Activated T-helper 2 cell treated with anti-CD3 and anti-CD28 coated beads, Interferon-gamma antibody, Interleukin-2, Interleukin-4, amounts not matched to agents 10 μg/mL and 5 μg/mL and 100 μg/mL, durations not matched to agents 14 hours and 24 hours and 36 hours (primary cell): ENCODE measurements at regions not wholly inside any gene's neighbourhood (a gene's known extent, or its start where the extent isn't known, plus 50 kb on each side); places are given as distances from the start of the nearest gene placed in this dataset.

Experiments used
- DNase-seq: peaks from one replicate; pipeline ENCODE4 v3.0.0; 2021; ENCODE audit warnings: low spot score
- H3K27ac Mint-ChIP-seq: one replicate; pipeline ENCODE4 v1.8.0; 2021; ENCODE audit warnings: mixed read lengths
- H3K27me3 Mint-ChIP-seq: one replicate; pipeline ENCODE4 v1.8.0; 2021; ENCODE audit warnings: low read depth, mixed read lengths
- H3K36me3 Mint-ChIP-seq: one replicate; pipeline ENCODE4 v1.8.0; 2021; ENCODE audit warnings: low read depth, mixed read lengths
- H3K4me1 Mint-ChIP-seq: one replicate; pipeline ENCODE4 v1.8.0; 2021; ENCODE audit warnings: low read depth, mixed read lengths
- H3K4me3 Mint-ChIP-seq: one replicate; pipeline ENCODE4 v1.8.0; 2021; ENCODE audit warnings: low read depth, mild to moderate bottlenecking, moderate library complexity, mixed read lengths
- H3K9me3 Mint-ChIP-seq: one replicate; pipeline ENCODE4 v1.8.0; 2021; ENCODE audit warnings: mixed read lengths
- intact Hi-C: fragments of 100-400 bp; cut with micrococcal nuclease; formaldehyde crosslinking; loops from one replicate; pipeline ENCODE4 v1.15.1; 2023

DNA sequence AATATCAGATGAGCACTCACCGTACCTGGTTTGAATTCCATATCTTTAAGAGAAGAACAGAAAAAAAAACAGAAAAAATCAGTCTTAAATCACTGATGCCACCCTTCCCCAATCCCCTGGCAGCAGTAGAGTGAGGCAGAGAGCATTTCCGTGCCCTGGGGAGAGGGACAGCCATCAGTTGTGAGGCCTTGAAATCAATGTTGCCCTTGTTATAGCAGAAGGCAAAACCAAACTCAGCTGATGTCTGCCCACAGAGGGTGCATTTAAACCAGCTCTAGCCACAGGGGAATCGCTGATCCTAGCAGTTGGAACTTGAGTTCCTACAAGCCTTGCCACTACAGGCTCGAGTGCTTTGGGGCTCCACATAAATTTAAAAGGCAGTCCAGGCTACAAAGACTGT lies 338.5 kb upstream of the FMR1 start:
- no peaks in the 10 kb centered on the region for H3K9me3 Mint-ChIP-seq
- no peak for DNase-seq
- no peaks in the 10 kb centered on the region for H3K36me3 Mint-ChIP-seq
- intact Hi-C loops: no loop called here
- no peaks in the 10 kb centered on the region for H3K4me1 Mint-ChIP-seq
- no peak overlapping the region for H3K4me3 Mint-ChIP-seq
- H3K27ac Mint-ChIP-seq: no peak overlapping the region
- no peaks in the 10 kb centered on the region for H3K27me3 Mint-ChIP-seq

DNA sequence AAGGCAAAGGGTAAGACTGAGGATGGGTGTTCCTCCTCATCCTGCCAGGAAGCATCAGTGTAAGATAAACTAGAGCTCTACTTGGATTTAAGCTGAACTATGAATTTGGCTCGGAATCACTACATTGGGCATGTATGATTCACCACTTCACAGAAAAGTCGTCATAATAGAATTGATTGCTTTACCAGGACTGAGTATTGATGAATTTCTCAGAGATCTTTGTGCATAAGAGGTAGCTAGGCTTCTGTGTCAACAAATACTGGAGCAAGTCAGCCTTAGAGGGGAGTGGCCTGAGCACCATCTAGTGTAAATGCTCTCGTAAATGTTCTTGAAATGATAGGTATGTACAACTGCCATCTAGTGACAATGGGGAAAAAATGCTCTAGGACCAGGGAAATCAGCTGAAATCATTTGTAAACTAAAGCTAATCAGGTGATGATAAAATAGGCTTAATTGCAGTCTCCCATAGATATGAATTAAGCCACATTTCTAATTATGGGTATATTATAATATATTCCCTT lies 309.5 kb upstream of the FMR1 start:
- intact Hi-C loops: no loop called here
- no peaks in the 10 kb centered on the region for H3K9me3 Mint-ChIP-seq
- no peak for DNase-seq
- H3K27me3 Mint-ChIP-seq: no peaks in the 10 kb centered on the region
- H3K4me1 Mint-ChIP-seq: no peaks in the 10 kb centered on the region
- H3K4me3 Mint-ChIP-seq: no peak overlapping the region
- H3K36me3 Mint-ChIP-seq: no peaks in the 10 kb centered on the region
- no peak overlapping the region for H3K27ac Mint-ChIP-seq

DNA sequence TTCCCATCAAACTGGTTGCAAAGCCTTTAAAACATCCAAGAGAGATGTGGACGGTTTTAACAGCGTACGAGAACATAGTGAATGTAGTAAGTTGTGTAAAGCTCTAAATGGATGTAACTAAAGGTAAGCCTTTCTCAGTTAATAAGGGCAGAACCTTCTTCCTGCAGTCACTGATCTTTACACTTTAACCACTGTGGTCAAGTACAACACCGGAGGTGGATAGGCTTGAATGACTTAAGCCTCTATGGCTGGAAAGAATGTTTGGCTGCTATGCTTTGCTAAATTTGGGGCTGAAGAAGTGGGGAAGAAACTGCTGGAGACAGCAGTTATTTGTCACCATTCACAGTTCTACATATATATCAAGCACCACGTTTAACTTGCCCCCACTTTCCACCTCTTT lies 285.1 kb upstream of the FMR1 start:
- H3K27ac Mint-ChIP-seq: no peak overlapping the region

DNA sequence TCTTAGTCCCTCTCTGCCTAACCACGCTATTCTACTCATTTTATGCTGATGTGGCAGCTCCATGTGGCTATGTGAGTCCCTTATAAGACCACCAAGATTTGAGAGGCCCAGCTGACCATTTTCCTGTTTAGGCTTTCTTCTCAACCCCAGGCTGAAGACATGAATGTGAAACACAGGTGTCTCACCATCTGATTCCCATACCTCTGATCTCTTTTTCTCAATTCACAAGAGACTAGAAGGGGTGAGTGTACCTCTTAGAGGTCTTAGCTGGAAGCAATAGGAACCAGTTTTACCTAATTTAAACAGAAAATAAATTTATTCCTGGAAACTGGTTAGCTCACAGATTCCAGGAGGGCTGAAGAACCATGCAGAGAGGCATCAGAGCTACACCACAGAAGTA lies 276.5 kb upstream of the FMR1 start:
- intact Hi-C loops: no loop called here
- no peak overlapping the region for H3K27ac Mint-ChIP-seq
- H3K9me3 Mint-ChIP-seq: no peaks in the 10 kb centered on the region
- H3K27me3 Mint-ChIP-seq: no peaks in the 10 kb centered on the region
- DNase-seq: no peak
- H3K36me3 Mint-ChIP-seq: no peaks in the 10 kb centered on the region
- H3K4me1 Mint-ChIP-seq: no peaks in the 10 kb centered on the region
- H3K4me3 Mint-ChIP-seq: no peak overlapping the region

More for the DNA sequence above, 285.1 kb upstream of the FMR1 start:
- Mint-ChIP-seq H3K9me3 (no peaks in the 10 kb centered on the region), H3K4me3 (no peak overlapping the region), H3K36me3 (no peaks in the 10 kb centered on the region), H3K27me3 (no peaks in the 10 kb centered on the region), H3K4me1 (no peaks in the 10 kb centered on the region)
- no peak for DNase-seq
- intact Hi-C loops: no loop called here

DNA sequence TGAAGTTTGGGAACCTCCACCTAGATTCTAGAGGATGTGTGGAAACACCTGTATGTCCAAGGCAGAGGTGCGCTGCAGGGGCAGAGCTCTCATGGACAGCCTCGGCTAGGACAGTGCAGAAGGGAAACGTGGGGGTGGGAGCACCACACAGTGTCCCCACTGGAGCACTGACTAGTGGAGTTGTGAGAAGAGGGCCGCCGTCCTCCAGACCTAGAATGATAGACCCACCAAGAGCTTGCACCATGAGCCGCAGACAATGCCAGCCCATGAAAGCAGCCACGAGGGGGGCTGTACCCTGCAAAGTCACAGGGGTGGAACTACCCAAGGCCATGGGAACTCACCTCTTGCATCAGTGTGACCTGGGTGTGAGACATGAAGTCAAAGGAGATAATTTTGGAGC lies 274.5 kb upstream of the FMR1 start:
- no peak for DNase-seq
- H3K9me3 Mint-ChIP-seq: no peaks in the 10 kb centered on the region
- no peak overlapping the region for H3K27ac Mint-ChIP-seq
- H3K36me3 Mint-ChIP-seq: no peaks in the 10 kb centered on the region
- H3K4me1 Mint-ChIP-seq: no peaks in the 10 kb centered on the region
- H3K4me3 Mint-ChIP-seq: no peak overlapping the region
- intact Hi-C loops: no loop called here
- no peaks in the 10 kb centered on the region for H3K27me3 Mint-ChIP-seq

DNA sequence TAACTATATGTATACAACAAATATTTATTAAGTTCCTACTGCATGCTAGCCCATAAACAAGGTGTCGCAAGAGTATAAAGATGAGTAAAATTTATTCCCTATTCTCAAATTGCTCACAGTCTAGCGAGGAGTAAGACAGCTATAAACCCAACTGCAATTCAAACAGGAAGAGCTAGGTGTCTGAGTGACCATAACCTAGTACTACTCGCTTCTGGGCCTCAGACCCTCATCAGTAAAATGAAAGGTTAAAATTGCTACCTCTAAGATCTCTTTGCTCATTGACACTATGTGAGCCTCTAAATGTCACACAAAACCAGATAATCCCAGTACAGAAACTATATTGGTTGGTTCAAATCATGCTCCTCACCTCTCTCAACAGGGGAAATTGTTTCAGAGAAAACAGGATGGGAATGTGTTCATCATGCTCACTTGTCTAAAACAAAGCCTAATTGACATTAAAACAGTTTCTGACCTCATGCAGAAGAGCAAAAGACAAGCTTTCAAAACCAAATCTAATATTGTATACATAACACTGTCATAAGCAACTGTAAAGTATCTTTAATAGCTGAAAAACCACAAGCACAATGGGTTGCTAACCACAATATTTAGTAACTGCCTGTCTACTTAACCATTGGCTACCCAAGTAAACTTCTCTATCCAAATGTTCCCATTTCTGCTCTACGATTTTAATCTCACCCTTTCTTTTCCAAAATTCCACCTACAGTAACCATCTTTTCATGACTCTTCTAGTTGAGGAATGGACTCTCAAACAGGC lies 264.6 kb upstream of the FMR1 start:
- Mint-ChIP-seq H3K4me1 (no peaks in the 10 kb centered on the region), H3K36me3 (no peaks in the 10 kb centered on the region), H3K4me3 (no peak overlapping the region), H3K9me3 (no peaks in the 10 kb centered on the region), H3K27me3 (no peaks in the 10 kb centered on the region), H3K27ac (no peak overlapping the region)
- intact Hi-C loops: no loop called here
- no peak for DNase-seq

DNA sequence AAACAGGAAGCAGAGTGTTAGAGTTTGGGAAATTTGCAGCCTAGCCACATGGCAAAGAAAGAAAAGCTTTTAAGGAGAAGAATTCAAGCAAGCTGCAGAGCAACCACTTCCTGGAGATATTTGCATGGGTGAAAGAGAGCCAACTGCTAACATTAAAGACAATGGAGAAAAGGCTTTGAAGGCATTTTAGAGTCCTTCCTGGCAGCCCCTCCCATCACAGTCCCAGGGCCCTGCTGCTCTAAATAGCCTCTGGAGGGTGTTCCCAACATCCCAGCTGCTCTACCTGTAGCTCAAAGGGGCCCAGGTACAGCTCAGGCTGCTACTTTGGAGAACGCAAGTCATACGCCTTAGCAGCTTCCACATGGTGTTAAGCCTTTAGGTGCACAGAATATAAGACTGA lies 235.9 kb upstream of the FMR1 start:
- no peaks in the 10 kb centered on the region for H3K36me3 Mint-ChIP-seq
- no peaks in the 10 kb centered on the region for H3K27me3 Mint-ChIP-seq
- intact Hi-C loops: no loop called here
- H3K27ac Mint-ChIP-seq: no peak overlapping the region
- no peak overlapping the region for H3K4me3 Mint-ChIP-seq
- no peak for DNase-seq
- H3K4me1 Mint-ChIP-seq: no peaks in the 10 kb centered on the region
- H3K9me3 Mint-ChIP-seq: no peaks in the 10 kb centered on the region

DNA sequence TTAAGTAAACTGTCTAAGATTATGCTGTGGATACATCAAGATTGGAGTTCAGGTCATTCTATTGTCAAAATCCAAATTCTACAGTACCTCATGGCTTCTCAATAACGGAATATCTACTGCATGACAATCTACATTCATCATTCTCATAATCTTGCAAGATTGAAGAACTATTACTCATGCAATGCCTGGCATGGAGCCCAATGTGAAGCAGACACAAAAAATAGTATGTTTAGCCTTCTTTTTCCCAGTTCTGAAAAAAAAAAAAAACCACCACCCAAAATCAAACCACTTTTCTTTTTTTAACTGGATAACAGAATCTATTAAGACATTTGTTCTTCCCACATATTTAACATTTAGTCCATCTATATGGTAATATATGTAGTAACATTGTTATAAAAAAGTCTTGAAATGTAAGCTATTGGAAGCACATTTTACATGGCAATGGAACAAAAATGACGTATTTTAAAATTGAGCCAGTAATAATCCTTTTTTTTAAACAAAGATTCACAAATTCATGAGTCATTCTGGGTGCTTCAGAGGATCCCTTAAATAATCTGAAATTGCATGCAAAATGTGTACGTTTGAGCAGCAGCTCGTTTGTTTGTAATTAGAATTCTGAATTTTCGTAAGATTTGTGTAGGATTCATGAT lies 232.2 kb upstream of the FMR1 start:
- no peak for DNase-seq
- no peaks in the 10 kb centered on the region for H3K9me3 Mint-ChIP-seq
- no peaks in the 10 kb centered on the region for H3K36me3 Mint-ChIP-seq
- no peak overlapping the region for H3K27ac Mint-ChIP-seq
- no peaks in the 10 kb centered on the region for H3K4me1 Mint-ChIP-seq
- H3K4me3 Mint-ChIP-seq: no peak overlapping the region
- intact Hi-C loops: no loop called here
- no peaks in the 10 kb centered on the region for H3K27me3 Mint-ChIP-seq

DNA sequence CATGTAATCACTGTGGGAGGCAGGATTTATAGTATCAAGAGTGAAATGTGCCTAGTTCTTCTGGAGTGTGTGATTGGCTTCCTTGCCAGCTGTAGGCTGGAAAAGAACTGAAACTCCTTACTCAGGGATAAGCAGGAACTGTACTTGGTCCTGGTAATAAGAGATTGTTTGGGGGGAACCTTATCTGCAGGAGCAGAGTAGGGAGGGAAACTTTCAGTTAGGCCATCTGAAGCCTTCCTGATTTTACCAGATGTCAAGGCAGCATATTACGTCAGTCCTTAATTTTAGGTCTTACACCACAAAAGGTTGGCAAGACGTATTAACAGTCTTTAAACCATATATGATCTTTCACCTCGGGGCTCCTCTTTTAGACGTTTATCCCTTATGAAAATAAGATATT lies 231.5 kb upstream of the FMR1 start:
- intact Hi-C loops: no loop called here
- no peaks in the 10 kb centered on the region for H3K9me3 Mint-ChIP-seq
- H3K27me3 Mint-ChIP-seq: no peaks in the 10 kb centered on the region
- no peaks in the 10 kb centered on the region for H3K36me3 Mint-ChIP-seq
- DNase-seq: no peak
- no peaks in the 10 kb centered on the region for H3K4me1 Mint-ChIP-seq
- H3K4me3 Mint-ChIP-seq: no peak overlapping the region
- no peak overlapping the region for H3K27ac Mint-ChIP-seq

DNA sequence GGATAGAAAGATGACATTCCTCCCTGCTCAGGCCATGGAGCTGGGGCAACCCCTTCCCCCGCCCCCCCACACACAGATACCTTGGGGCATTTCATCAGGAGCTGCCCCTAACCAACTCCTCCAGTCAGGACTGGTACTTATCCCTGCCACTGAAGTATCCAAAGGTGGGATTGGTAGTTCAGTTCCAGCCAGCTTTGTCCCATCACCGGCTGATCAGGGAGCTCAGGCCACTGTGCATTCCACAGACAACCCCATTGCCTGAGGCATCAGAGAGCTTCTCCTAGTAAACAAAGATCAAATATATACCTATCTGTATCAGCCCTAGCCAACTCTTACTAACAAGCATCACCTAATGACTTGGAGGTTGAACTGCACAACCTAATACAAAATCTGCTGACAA lies 218.2 kb upstream of the FMR1 start:
- intact Hi-C loops: no loop called here
- Mint-ChIP-seq H3K36me3 (no peaks in the 10 kb centered on the region), H3K27me3 (no peaks in the 10 kb centered on the region), H3K27ac (no peak overlapping the region), H3K9me3 (no peaks in the 10 kb centered on the region), H3K4me3 (no peak overlapping the region), H3K4me1 (no peaks in the 10 kb centered on the region)
- DNase-seq: no peak

DNA sequence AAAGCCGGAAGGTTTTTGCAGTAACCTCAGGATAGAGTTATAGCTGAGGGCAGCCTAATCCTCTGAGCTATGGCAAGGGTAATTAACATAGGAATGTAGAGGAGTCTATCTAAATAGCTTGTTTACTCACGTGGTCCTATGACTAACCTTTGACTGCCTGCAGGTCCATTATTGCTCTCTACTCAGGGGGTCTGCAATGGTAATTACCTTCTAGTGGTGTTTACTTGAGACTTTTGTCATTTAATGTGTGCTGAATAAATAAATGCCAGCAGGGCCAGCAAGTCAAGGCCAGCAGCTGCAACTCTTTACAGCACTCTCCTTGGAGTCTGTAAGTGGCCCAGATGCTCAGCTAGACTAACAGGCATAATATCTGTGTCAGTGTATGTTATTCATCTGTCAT lies 212.7 kb upstream of the FMR1 start:
- Mint-ChIP-seq H3K4me1 (no peaks in the 10 kb centered on the region), H3K27ac (no peak overlapping the region), H3K9me3 (no peaks in the 10 kb centered on the region), H3K27me3 (no peaks in the 10 kb centered on the region), H3K4me3 (no peak overlapping the region), H3K36me3 (no peaks in the 10 kb centered on the region)
- no peak for DNase-seq
- intact Hi-C loops: no loop called here

DNA sequence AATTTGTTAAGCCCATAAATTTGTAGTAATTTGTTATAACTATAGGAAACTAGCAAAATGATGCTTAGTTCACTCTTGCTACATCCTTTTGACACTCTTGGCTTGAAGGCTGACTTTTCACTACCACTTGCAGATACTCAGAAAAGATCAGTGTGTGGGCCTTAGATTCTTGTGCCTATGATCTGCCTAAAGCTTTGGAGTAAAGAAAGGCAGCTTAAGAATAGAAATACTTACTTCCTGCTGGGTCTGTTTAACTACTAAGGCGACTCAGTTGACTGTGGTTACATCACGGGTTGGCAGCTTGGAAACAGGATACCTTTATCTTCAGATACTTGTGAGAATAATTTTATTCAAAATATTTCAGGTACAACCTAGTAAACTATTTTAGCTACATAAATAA lies 201.4 kb upstream of the FMR1 start:
- DNase-seq: no peak
- Mint-ChIP-seq H3K36me3 (no peaks in the 10 kb centered on the region), H3K4me1 (no peaks in the 10 kb centered on the region), H3K9me3 (no peaks in the 10 kb centered on the region), H3K27me3 (no peaks in the 10 kb centered on the region), H3K27ac (no peak overlapping the region), H3K4me3 (no peak overlapping the region)
- intact Hi-C loops: no loop called here

DNA sequence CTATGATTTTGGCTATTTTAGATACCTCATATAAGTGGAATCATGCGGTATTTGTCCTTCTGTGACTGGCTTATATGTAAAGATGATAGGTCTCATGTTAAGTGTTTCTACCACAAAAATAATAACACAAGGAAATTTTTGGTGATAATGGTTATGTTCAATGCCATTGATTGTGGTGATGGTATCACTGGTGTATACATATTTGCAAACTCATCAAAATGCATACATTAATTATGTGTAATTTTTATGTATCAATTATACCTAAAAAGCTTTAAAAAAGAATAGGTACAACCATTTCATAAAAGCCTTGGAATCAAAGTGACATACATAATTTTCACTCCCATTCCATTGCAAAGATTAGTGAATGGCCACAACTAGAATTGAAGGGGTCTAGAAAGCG lies 178.3 kb upstream of the FMR1 start:
- Mint-ChIP-seq H3K36me3 (no peaks in the 10 kb centered on the region), H3K27ac (no peak overlapping the region), H3K4me1 (peaks cover 14% of the 10 kb centered on the region), H3K4me3 (no peak overlapping the region), H3K27me3 (peaks cover 3% of the 10 kb centered on the region), H3K9me3 (peaks cover 4% of the 10 kb centered on the region)
- intact Hi-C loops: loop anchor here (10.0 kb wide), 1 partner anchor 181 kb away; the partner anchor contains the start of gene FMR1
- no peak for DNase-seq
